SK-N-SH (cell line): ENCODE measurements at regions not wholly inside any gene's neighbourhood (a gene's known extent, or its start where the extent isn't known, plus 50 kb on each side); places are given as distances from the start of the nearest gene placed in this dataset.

Experiments used
- CTCF ChIP-seq: fragments of 200-600 bp; sonication (generic); IDR thresholded peaks from 2 replicates; pipeline ENCODE4 v1.6.1; 2017; ENCODE audit warnings: antibody characterized with exemption, mild to moderate bottlenecking, moderate library complexity
- EP300 ChIP-seq, 2 experiments: IDR thresholded peaks; 2 replicates each; pipeline versions ENCODE4 v1.4.0 to v1.6.1; 2012; ENCODE audit warnings: borderline replicate concordance in 1 of 2, low read depth in 1 of 2, low read length in 1 of 2
- GABPA ChIP-seq: IDR thresholded peaks from 2 replicates; pipeline ENCODE4 v1.4.0; 2012; ENCODE audit warnings: low read depth, mild to moderate bottlenecking
- IRF3 ChIP-seq: fragments of 150-350 bp; IDR thresholded peaks from 2 replicates; pipeline ENCODE4 v1.6.1; 2016; ENCODE audit warnings: mild to moderate bottlenecking, low read depth, low read length
- MAX ChIP-seq: IDR thresholded peaks from 2 replicates; pipeline ENCODE4 v1.4.0; 2012; ENCODE audit warnings: low read depth
- MXI1 ChIP-seq: IDR thresholded peaks from 2 replicates; pipeline ENCODE4 v1.6.1; 2012; ENCODE audit warnings: mild to moderate bottlenecking, low read depth, low read length, improper control_type of control experiment
- POLR2AphosphoS5 ChIP-seq: IDR thresholded peaks from 2 replicates; pipeline ENCODE4 v1.6.1; 2012; ENCODE audit warnings: low read depth, low read length
- RCOR1 ChIP-seq: fragments of 150-350 bp; IDR thresholded peaks from 2 replicates; pipeline ENCODE4 v1.6.1; 2017; ENCODE audit warnings: antibody characterized with exemption, low read length
- REST ChIP-seq: IDR thresholded peaks from 2 replicates; pipeline ENCODE4 v1.6.1; 2012; ENCODE audit warnings: mild to moderate bottlenecking, low read depth, low read length, moderate library complexity
- RFX5 ChIP-seq: IDR thresholded peaks from 2 replicates; pipeline ENCODE4 v1.6.1; 2012; ENCODE audit warnings: mild to moderate bottlenecking, improper control_type of control experiment, low read length
- SIN3A ChIP-seq: IDR thresholded peaks from 2 replicates; pipeline ENCODE4 v1.6.1; 2012; ENCODE audit warnings: low read depth, mild to moderate bottlenecking, low read length, moderate library complexity, borderline replicate concordance
- SMC3 ChIP-seq: IDR thresholded peaks from 2 replicates; pipeline ENCODE4 v1.6.1; 2012; ENCODE audit warnings: low read depth, low read length, improper control_type of control experiment
- TCF12 ChIP-seq: IDR thresholded peaks from 2 replicates; pipeline ENCODE4 v1.4.0; 2012
- TEAD4 ChIP-seq: IDR thresholded peaks from 2 replicates; pipeline ENCODE4 v1.4.0; 2012; ENCODE audit warnings: mild to moderate bottlenecking, borderline replicate concordance; ENCODE audit not compliant: insufficient read depth

GRCh38 chr14:57025456-57025855 is 215.2 kb upstream of the OTX2 start:
- no peak for TF ChIP-seq CTCF
- TF ChIP-seq REST: no peak
- no peak for TF ChIP-seq SMC3
- TF ChIP-seq GABPA: no peak
- TF ChIP-seq MAX: no peak
- no peak for TF ChIP-seq RCOR1
- TF ChIP-seq EP300 (IDR thresholded peaks at IDR 0.05; ENCODE audit: borderline replicate concordance in 1 of 2, low read depth in 1 of 2, low read length in 1 of 2): no peak
- TF ChIP-seq POLR2AphosphoS5: no peak
- TF ChIP-seq TCF12: no peak
- no peak for TF ChIP-seq TEAD4
- no peak for TF ChIP-seq IRF3
- TF ChIP-seq MXI1: no peak
- no peak for TF ChIP-seq RFX5
- TF ChIP-seq SIN3A: no peak
